Mucosa of rectum (tissue), 2 donors: ENCODE measurements at regions not wholly inside any gene's neighbourhood (a gene's known extent, or its start where the extent isn't known, plus 50 kb on each side); places are given as distances from the start of the nearest gene placed in this dataset.
"Not testable (repeated sequence)": the region's sequence is repeated elsewhere in the genome, so short reads cannot be mapped to it uniquely, and the experiment has no call there.

Source experiments
- H3K27ac ChIP-seq, 2 donors: one replicate each; pipeline ENCODE4 v1.7.0; 2013; ENCODE audit warnings: inconsistent platforms in 2 of 2, low read depth in 2 of 2, low read length in 2 of 2
- H3K27me3 ChIP-seq, 2 donors: one replicate each; pipeline ENCODE4 v1.7.0; 2013; ENCODE audit warnings: low read length in 2 of 2; ENCODE audit not compliant: control insufficient read depth in 2 of 2, insufficient read depth in 2 of 2
- H3K36me3 ChIP-seq, 2 donors: one replicate each; pipeline ENCODE4 v1.7.0; 2013; ENCODE audit warnings: low read length in 2 of 2; ENCODE audit not compliant: control insufficient read depth in 2 of 2, insufficient read depth in 2 of 2
- H3K4me1 ChIP-seq, 2 donors: one replicate each; pipeline ENCODE4 v1.7.0; 2013; ENCODE audit warnings: low read length in 2 of 2, mild to moderate bottlenecking in 1 of 2; ENCODE audit not compliant: control insufficient read depth in 2 of 2, insufficient read depth in 2 of 2
- H3K4me3 ChIP-seq, 2 donors: one replicate each; pipeline ENCODE4 v1.7.0; 2013; ENCODE audit warnings: low read length in 2 of 2
- H3K9ac ChIP-seq, 2 donors: one replicate each; pipeline ENCODE4 v1.7.0; 2013; ENCODE audit warnings: low read length in 2 of 2, low read depth in 1 of 2, mild to moderate bottlenecking in 1 of 2
- H3K9me3 ChIP-seq, 2 donors: one replicate each; pipeline ENCODE4 v1.7.0; 2013; ENCODE audit warnings: low read length in 2 of 2; ENCODE audit not compliant: control insufficient read depth in 2 of 2
- donor health status: healthy.
- donor health status: Normal muscosa, but diverticular disease.

DNA sequence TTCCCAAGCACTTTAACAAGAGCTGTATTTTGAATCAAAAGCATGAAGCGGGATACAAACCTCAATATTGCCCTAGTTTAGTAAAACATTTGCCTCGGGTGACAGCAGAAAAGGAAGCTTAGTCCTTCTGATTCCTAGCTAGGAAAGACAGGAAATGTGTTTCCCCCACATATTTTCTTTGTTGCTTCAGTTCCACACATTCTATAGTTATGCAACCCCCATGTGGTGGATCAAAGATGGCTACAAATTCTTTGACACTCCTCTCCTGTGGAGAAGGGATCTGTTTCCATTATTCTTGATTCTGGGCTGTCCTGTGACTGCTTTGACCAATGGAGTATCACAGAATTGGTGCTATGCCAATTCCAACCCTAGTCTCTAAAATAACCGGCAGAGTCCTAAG, 89.1 kb upstream of the SLC30A5 start:
- Histone ChIP-seq H3K27ac (no peak overlapping the region), H3K9me3 (no peaks in the 10 kb centered on the region), H3K9ac (no peak overlapping the region), H3K4me3 (no peak overlapping the region), H3K27me3 (no peaks in the 10 kb centered on the region), H3K36me3 (no peaks in the 10 kb centered on the region), H3K4me1 (no peaks in the 10 kb centered on the region)

DNA sequence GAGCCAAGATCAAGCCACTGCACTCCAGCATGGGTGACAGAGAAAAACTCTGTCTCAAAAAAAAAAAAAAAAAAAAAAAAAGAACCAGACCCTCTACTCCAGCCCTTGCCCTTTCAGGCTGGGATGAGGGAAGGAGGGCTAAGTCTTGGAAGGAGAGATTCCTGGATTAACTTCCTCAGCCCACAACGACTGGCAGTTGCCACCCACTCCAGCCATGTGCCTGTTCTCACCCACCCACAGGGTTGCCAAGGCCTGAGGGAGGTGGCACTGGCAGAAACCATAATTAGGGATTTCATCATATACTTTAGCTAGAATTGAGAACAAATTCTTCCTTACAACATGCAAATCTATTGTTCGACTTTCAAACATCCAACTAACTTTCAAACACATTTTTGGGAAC, 87.8 kb upstream of the SLC30A5 start:
- Histone ChIP-seq H3K4me3 (no peak overlapping the region), H3K9me3 (no peaks in the 10 kb centered on the region), H3K9ac (no peak overlapping the region), H3K27me3 (no peaks in the 10 kb centered on the region), H3K4me1 (no peaks in the 10 kb centered on the region), H3K27ac (no peak overlapping the region), H3K36me3 (no peaks in the 10 kb centered on the region)

DNA sequence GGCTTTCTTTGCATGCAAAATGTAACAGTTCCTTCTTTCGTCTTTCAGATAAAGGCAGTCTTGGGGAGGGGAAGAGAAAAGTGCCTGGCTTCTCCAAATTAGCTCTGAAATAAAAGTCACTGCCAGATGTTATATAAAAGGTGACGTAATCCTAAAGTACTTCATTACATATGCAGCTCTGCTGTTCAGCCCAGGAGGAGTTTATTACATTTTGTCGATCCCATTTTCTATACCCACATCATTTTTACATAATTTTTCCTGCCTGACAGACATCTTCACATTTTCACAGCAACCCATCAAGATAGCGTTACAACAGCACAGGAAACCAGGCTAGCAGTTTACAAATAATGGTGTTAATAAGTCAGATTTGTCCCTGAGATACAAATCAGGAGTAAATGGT, 86.7 kb upstream of the SLC30A5 start:
- no peak overlapping the region for H3K9ac ChIP-seq
- H3K27me3 ChIP-seq: no peaks in the 10 kb centered on the region
- H3K27ac ChIP-seq: no peak overlapping the region
- no peaks in the 10 kb centered on the region for H3K9me3 ChIP-seq
- H3K4me1 ChIP-seq: no peaks in the 10 kb centered on the region
- no peaks in the 10 kb centered on the region for H3K36me3 ChIP-seq
- no peak overlapping the region for H3K4me3 ChIP-seq

- Histone ChIP-seq H3K27ac (no peak overlapping the region), H3K9me3 (no peaks in the 10 kb centered on the region), H3K9ac (no peak overlapping the region), H3K4me3 (no peak overlapping the region), H3K27me3 (no peaks in the 10 kb centered on the region), H3K4me1 (no peaks in the 10 kb centered on the region), H3K36me3 (no peaks in the 10 kb centered on the region)
Observed at GRCh38 chr5:69007726-69008368, 86.0 kb upstream of the SLC30A5 start.

- no peaks in the 10 kb centered on the region for H3K9me3 ChIP-seq
- no peak overlapping the region for H3K27ac ChIP-seq
- H3K36me3 ChIP-seq: no peaks in the 10 kb centered on the region
- H3K4me3 ChIP-seq: no peak overlapping the region
- H3K4me1 ChIP-seq: no peaks in the 10 kb centered on the region
- H3K27me3 ChIP-seq: no peaks in the 10 kb centered on the region
- H3K9ac ChIP-seq: no peak overlapping the region
Observed at GRCh38 chr5:69010476-69010875, 83.3 kb upstream of the SLC30A5 start.

GRCh38 chr5:69011910-69012309, 81.9 kb upstream of the SLC30A5 start:
- no peak overlapping the region for H3K4me3 ChIP-seq
- H3K27ac ChIP-seq: no peak overlapping the region
- H3K9ac ChIP-seq: no peak overlapping the region
- H3K36me3 ChIP-seq: no peaks in the 10 kb centered on the region
- H3K9me3 ChIP-seq: no peaks in the 10 kb centered on the region
- H3K27me3 ChIP-seq: no peaks in the 10 kb centered on the region
- H3K4me1 ChIP-seq: no peaks in the 10 kb centered on the region

- H3K4me3 ChIP-seq: no peak overlapping the region
- no peaks in the 10 kb centered on the region for H3K4me1 ChIP-seq
- no peaks in the 10 kb centered on the region for H3K36me3 ChIP-seq
- H3K9me3 ChIP-seq: no peaks in the 10 kb centered on the region
- no peaks in the 10 kb centered on the region for H3K27me3 ChIP-seq
- no peak overlapping the region for H3K9ac ChIP-seq
- H3K27ac ChIP-seq: no peak overlapping the region
Observed at GRCh38 chr5:69013481-69013880, 80.3 kb upstream of the SLC30A5 start.

DNA sequence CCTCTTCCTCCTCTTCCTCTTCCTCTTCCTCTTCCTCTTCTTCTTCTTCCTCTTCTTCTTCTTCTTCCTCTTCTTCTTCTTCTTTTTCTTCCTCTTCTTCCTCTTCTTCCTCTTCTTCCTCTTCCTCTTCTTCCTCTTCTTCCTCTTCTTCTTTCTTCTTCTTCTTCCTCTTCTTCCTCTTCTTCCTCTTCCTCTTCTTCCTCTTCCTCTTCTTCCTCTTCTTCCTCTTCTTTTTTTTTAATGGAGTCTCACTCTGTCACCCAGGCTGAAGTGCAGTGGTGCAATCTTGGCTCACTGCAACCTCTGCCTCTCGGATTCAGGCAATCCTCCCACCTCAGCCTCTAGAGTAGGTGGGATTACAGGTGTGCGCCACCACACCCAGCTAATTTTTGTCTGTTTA, 79.8 kb upstream of the SLC30A5 start:
- H3K4me3 ChIP-seq, H3K27ac ChIP-seq, H3K9me3 ChIP-seq: not testable (repeated sequence)

GRCh38 chr5:69019668-69020375, 74.0 kb upstream of the SLC30A5 start:
- H3K9ac ChIP-seq: no peak overlapping the region
- no peaks in the 10 kb centered on the region for H3K27me3 ChIP-seq
- H3K27ac ChIP-seq: no peak overlapping the region
- no peaks in the 10 kb centered on the region for H3K9me3 ChIP-seq
- H3K4me1 ChIP-seq: no peaks in the 10 kb centered on the region
- H3K36me3 ChIP-seq: no peaks in the 10 kb centered on the region
- no peak overlapping the region for H3K4me3 ChIP-seq

More for the DNA sequence above, 79.8 kb upstream of the SLC30A5 start:
- not testable (repeated sequence) for H3K4me1 ChIP-seq, H3K9ac ChIP-seq, H3K36me3 ChIP-seq, H3K27me3 ChIP-seq

GRCh38 chr5:69024241-69024651, 69.6 kb upstream of the SLC30A5 start:
- Histone ChIP-seq H3K9me3 (no peaks in the 10 kb centered on the region), H3K27me3 (no peaks in the 10 kb centered on the region), H3K4me3 (no peak overlapping the region)

More at GRCh38 chr5:69024241-69024651, 69.6 kb upstream of the SLC30A5 start:
- no peaks in the 10 kb centered on the region for H3K36me3 ChIP-seq
- H3K27ac ChIP-seq: no peak overlapping the region
- H3K4me1 ChIP-seq: no peaks in the 10 kb centered on the region
- H3K9ac ChIP-seq: no peak overlapping the region
